ENCODE measurements at regions not wholly inside any gene's neighbourhood (a gene's known extent, or its start where the extent isn't known, plus 50 kb on each side); places are given as distances from the start of the nearest gene placed in this dataset.

DNA sequence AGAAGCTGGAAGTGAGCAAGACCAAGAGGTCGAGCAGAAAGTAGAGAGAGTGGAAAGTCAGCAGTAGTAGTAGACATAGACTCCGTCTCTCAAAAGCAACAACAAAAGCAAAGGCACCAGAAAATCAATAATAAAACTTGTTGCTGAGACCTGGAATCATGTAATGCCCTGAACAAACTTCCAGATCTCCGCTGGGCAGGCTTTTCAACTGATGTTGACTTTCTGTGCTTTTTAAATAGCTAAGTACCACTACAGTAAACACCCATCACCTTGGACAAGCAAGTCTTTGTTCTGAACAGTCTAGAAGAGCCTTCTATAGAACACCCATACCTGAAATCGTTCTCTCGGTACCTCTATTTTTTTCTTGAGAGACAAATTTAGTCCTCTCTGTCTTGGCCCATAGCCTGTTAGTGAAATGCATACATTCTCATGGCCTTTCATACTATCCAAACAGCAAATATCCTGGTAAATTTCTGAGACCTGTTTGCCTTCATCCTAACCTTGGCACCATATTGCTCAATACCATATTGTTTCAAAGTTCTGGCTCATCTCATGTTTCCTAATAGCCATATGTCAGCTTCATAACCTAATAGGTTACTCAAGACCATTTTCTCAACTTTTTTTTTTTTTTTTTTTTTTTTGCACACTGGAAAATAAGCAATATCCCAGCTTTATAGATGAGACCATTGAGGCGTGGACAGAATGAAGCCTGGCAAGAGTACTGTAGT, 200.6 kb upstream of the RBPJ start:
- TF ChIP-seq, protein P1, sequence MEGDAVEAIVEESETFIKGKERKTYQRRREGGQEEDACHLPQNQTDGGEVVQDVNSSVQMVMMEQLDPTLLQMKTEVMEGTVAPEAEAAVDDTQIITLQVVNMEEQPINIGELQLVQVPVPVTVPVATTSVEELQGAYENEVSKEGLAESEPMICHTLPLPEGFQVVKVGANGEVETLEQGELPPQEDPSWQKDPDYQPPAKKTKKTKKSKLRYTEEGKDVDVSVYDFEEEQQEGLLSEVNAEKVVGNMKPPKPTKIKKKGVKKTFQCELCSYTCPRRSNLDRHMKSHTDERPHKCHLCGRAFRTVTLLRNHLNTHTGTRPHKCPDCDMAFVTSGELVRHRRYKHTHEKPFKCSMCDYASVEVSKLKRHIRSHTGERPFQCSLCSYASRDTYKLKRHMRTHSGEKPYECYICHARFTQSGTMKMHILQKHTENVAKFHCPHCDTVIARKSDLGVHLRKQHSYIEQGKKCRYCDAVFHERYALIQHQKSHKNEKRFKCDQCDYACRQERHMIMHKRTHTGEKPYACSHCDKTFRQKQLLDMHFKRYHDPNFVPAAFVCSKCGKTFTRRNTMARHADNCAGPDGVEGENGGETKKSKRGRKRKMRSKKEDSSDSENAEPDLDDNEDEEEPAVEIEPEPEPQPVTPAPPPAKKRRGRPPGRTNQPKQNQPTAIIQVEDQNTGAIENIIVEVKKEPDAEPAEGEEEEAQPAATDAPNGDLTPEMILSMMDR (IDR thresholded peaks at IDR 0.05): no peak
- TF ChIP-seq POLR2A (IDR thresholded peaks at IDR 0.05): no peak
- TF ChIP-seq EP300 (IDR thresholded peaks at IDR 0.05): no peak

All from tibial nerve (tissue), 4 donors.